ENCODE measurements at regions not wholly inside any gene's neighbourhood (a gene's known extent, or its start where the extent isn't known, plus 50 kb on each side); places are given as distances from the start of the nearest gene placed in this dataset.
A peak's percentile ranks its signal among the peaks of the same experiment; 100 is the strongest.

GRCh38 chr12:77746096-77746495, 84.6 kb upstream of the NAV3 start:
- no peaks in the 10 kb centered on the region for H3K36me3 Mint-ChIP-seq (ENCODE audit: low read depth, unreplicated experiment)
- Histone ChIP-seq H3K4me1 (ENCODE audit: insufficient read depth, low read length) (no peaks in the 10 kb centered on the region), H3K4me2 (ENCODE audit: low read length) (no peak overlapping the region), H3K36me3 (ENCODE audit: insufficient read depth, low read length) (no peaks in the 10 kb centered on the region), H2AFZ (ENCODE audit: low read depth, low read length) (no peak overlapping the region), H3K27me3 (ENCODE audit: insufficient read depth, low read length) (no peaks in the 10 kb centered on the region), H3K9ac (ENCODE audit: low read length) (no peak overlapping the region), H3K9me3 (ENCODE audit: insufficient read depth, low read depth, low read length) (no peaks in the 10 kb centered on the region), H4K20me1 (ENCODE audit: insufficient read depth, low read length) (no peaks in the 10 kb centered on the region), H3K79me2 (ENCODE audit: insufficient read depth, low read length) (no peaks in the 10 kb centered on the region), H3K4me3 (ENCODE audit: insufficient read depth, low read depth, low read length) (no peak overlapping the region), H3K27ac (ENCODE audit: low read depth, low read length) (no peak overlapping the region)
- H3K9me3 Mint-ChIP-seq (ENCODE audit: unreplicated experiment) = peaks cover 1% of the 10 kb centered on the region
- H3K27ac Mint-ChIP-seq (ENCODE audit: unreplicated experiment) = no peak overlapping the region
- no peak for TF ChIP-seq EZH2 (IDR thresholded peaks at IDR 0.05; ENCODE audit: insufficient read depth, low read length)
- TF ChIP-seq, protein P1, sequence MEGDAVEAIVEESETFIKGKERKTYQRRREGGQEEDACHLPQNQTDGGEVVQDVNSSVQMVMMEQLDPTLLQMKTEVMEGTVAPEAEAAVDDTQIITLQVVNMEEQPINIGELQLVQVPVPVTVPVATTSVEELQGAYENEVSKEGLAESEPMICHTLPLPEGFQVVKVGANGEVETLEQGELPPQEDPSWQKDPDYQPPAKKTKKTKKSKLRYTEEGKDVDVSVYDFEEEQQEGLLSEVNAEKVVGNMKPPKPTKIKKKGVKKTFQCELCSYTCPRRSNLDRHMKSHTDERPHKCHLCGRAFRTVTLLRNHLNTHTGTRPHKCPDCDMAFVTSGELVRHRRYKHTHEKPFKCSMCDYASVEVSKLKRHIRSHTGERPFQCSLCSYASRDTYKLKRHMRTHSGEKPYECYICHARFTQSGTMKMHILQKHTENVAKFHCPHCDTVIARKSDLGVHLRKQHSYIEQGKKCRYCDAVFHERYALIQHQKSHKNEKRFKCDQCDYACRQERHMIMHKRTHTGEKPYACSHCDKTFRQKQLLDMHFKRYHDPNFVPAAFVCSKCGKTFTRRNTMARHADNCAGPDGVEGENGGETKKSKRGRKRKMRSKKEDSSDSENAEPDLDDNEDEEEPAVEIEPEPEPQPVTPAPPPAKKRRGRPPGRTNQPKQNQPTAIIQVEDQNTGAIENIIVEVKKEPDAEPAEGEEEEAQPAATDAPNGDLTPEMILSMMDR (IDR thresholded peaks at IDR 0.05; ENCODE audit: insufficient read depth, low read depth, low read length) = no peak
- DNase-seq (ENCODE audit: low read depth) = peak; percentile 65
- H3K4me1 Mint-ChIP-seq (ENCODE audit: low read depth, unreplicated experiment) = peaks cover 2% of the 10 kb centered on the region
- H3K4me3 Mint-ChIP-seq (ENCODE audit: unreplicated experiment) = no peak overlapping the region
- FAIRE-seq = no peak
- no peaks in the 10 kb centered on the region for H3K27me3 Mint-ChIP-seq (ENCODE audit: low read depth, unreplicated experiment)

DNA sequence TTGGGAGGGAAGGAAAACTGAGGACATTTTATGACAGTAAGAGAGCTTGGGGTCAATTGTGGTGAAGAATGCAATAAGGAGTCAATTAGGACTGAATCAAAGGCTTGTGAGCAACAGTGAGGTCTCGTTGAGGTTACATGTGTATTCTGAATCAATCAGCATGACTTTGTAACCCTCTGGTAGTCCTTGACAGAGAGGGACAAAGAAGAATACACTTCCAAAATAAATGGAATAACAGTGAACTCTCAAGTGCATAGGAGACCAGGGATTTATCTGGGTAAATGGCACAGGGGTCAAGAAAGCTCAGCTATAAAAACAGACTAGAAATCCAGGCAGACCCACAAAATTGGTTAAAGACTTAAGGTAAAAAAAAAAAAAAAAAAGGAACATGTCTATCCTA, 85.1 kb upstream of the NAV3 start:
- no peaks in the 10 kb centered on the region for H3K27me3 Mint-ChIP-seq (ENCODE audit: low read depth, unreplicated experiment)
- H3K36me3 ChIP-seq (ENCODE audit: insufficient read depth, low read length) = no peaks in the 10 kb centered on the region
- H3K4me2 ChIP-seq (ENCODE audit: low read length) = no peak overlapping the region
- no peaks in the 10 kb centered on the region for H3K79me2 ChIP-seq (ENCODE audit: insufficient read depth, low read length)
- no peak overlapping the region for H3K27ac Mint-ChIP-seq (ENCODE audit: unreplicated experiment)
- H3K4me3 ChIP-seq (ENCODE audit: insufficient read depth, low read depth, low read length) = no peak overlapping the region
- peaks cover 1% of the 10 kb centered on the region for H3K9me3 Mint-ChIP-seq (ENCODE audit: unreplicated experiment)
- H3K27me3 ChIP-seq (ENCODE audit: insufficient read depth, low read length) = no peaks in the 10 kb centered on the region
- H3K36me3 Mint-ChIP-seq (ENCODE audit: low read depth, unreplicated experiment) = no peaks in the 10 kb centered on the region
- FAIRE-seq (no peak), DNase-seq (ENCODE audit: low read depth) (no peak)
- no peak overlapping the region for H3K4me3 Mint-ChIP-seq (ENCODE audit: unreplicated experiment)
- TF ChIP-seq EZH2 (IDR thresholded peaks at IDR 0.05; ENCODE audit: insufficient read depth, low read length) = no peak
- TF ChIP-seq, protein P1 (IDR thresholded peaks at IDR 0.05; ENCODE audit: insufficient read depth, low read depth, low read length) = no peak
- no peaks in the 10 kb centered on the region for H3K4me1 ChIP-seq (ENCODE audit: insufficient read depth, low read length)
- H3K27ac ChIP-seq (ENCODE audit: low read depth, low read length) = no peak overlapping the region
- H2AFZ ChIP-seq (ENCODE audit: low read depth, low read length) = no peak overlapping the region
- no peaks in the 10 kb centered on the region for H4K20me1 ChIP-seq (ENCODE audit: insufficient read depth, low read length)
- H3K9ac ChIP-seq (ENCODE audit: low read length) = no peak overlapping the region
- H3K9me3 ChIP-seq (ENCODE audit: insufficient read depth, low read depth, low read length) = no peaks in the 10 kb centered on the region
- H3K4me1 Mint-ChIP-seq (ENCODE audit: low read depth, unreplicated experiment) = peaks cover 2% of the 10 kb centered on the region

DNA sequence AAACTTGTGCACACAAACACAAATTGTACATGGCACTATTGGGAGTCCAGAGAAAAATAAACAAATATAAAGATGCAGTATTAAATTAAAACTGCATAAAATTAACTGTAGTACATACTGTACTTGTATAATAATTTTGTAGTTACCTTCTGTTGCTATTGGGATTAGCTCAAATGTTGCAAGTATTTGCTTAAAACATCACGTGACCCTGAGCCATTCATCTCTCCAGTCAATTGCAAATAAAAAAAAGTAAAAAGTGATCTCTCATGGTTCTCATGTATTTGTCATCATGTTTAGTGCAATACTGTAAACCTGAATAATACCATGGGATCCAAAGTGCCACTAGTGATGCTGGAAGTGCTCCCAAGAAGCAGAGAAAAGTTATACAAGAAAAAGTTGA, 88.1 kb upstream of the NAV3 start:
- FAIRE-seq = no peak
- no peak for TF ChIP-seq EZH2 (IDR thresholded peaks at IDR 0.05; ENCODE audit: insufficient read depth, low read length)
- TF ChIP-seq, protein P1 (IDR thresholded peaks at IDR 0.05; ENCODE audit: insufficient read depth, low read depth, low read length) = no peak
- H3K9me3 Mint-ChIP-seq (ENCODE audit: unreplicated experiment) = no peaks in the 10 kb centered on the region
- no peak overlapping the region for H3K4me3 Mint-ChIP-seq (ENCODE audit: unreplicated experiment)
- Histone ChIP-seq H3K9me3 (ENCODE audit: insufficient read depth, low read depth, low read length) (no peaks in the 10 kb centered on the region), H3K79me2 (ENCODE audit: insufficient read depth, low read length) (no peaks in the 10 kb centered on the region), H3K4me3 (ENCODE audit: insufficient read depth, low read depth, low read length) (no peak overlapping the region), H3K9ac (ENCODE audit: low read length) (no peak overlapping the region), H3K4me2 (ENCODE audit: low read length) (no peak overlapping the region), H3K36me3 (ENCODE audit: insufficient read depth, low read length) (no peaks in the 10 kb centered on the region), H3K4me1 (ENCODE audit: insufficient read depth, low read length) (no peaks in the 10 kb centered on the region), H2AFZ (ENCODE audit: low read depth, low read length) (no peak overlapping the region), H3K27ac (ENCODE audit: low read depth, low read length) (no peak overlapping the region), H3K27me3 (ENCODE audit: insufficient read depth, low read length) (no peaks in the 10 kb centered on the region), H4K20me1 (ENCODE audit: insufficient read depth, low read length) (no peaks in the 10 kb centered on the region)
- DNase-seq (ENCODE audit: low read depth) = no peak
- H3K36me3 Mint-ChIP-seq (ENCODE audit: low read depth, unreplicated experiment) = no peaks in the 10 kb centered on the region
- H3K27me3 Mint-ChIP-seq (ENCODE audit: low read depth, unreplicated experiment) = no peaks in the 10 kb centered on the region
- H3K27ac Mint-ChIP-seq (ENCODE audit: unreplicated experiment) = no peak overlapping the region
- peaks cover 2% of the 10 kb centered on the region for H3K4me1 Mint-ChIP-seq (ENCODE audit: low read depth, unreplicated experiment)

Measured in astrocyte (in vitro differentiated cells and primary cell).